ENCODE measurements at regions not wholly inside any gene's neighbourhood (a gene's known extent, or its start where the extent isn't known, plus 50 kb on each side); places are given as distances from the start of the nearest gene placed in this dataset.

DNA sequence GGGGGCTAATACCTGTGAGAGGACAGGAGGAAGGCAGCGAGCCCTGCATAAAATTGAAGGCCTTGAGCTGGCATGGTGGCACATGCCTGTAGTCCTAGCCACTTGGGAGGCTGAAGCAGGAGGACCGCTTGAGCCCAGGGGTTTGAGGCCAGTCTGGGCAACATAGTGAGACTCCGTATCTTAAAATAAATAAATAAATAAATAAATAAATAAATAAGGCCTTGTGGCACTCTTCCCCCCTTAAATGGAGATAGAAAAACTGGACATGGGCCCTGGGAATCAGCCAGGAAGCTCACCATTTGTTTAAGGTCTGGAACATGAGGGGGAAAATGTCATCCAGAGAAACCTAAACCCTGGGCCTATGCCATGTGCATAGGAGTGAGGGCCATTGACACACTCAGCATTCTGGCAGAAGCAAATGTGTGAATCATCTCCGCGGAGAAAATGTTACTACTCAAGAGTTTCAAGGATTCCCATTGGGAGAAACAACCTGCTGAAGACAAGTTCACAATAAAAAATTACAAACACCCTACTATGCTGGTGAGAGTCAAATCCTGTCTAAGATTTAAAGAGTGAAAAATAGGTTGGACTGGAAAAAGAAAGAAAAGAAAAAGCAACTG, 51.9 kb upstream of the UBR2 start:
- H3F3A ChIP-seq (replicated peaks; ENCODE audit: low read depth), result no peaks in the 10 kb centered on the region
- no peak overlapping the region for H3K27ac Mint-ChIP-seq
- no peaks in the 10 kb centered on the region for H3K36me3 Mint-ChIP-seq (ENCODE audit: low read depth)
- no peaks in the 10 kb centered on the region for H3K27me3 Mint-ChIP-seq (ENCODE audit: insufficient read depth, low read depth, poor library complexity)
- H3K4me3 ChIP-seq, result no peak overlapping the region
- TF ChIP-seq STAT1 (IDR thresholded peaks at IDR 0.05; ENCODE audit: unreplicated experiment) (no peak), NANOG (IDR thresholded peaks at IDR 0.05; ENCODE audit: borderline replicate concordance) (no peak), ZNF331 (CRISPR knock-in tag; IDR thresholded peaks at IDR 0.05; ENCODE audit: low read depth) (no peak), CREB1 (CRISPR knock-in tag; IDR thresholded peaks at IDR 0.05; ENCODE audit: low read depth) (no peak), CTCF (conservative IDR thresholded peaks at IDR 0.05; ENCODE audit: low read depth in 2 of 2) (no peak), POLR2AphosphoS5 (IDR thresholded peaks at IDR 0.05; ENCODE audit: low read depth) (no peak), ZNF114 (CRISPR knock-in tag; IDR thresholded peaks at IDR 0.05) (no peak), EZH2phosphoT487 (IDR thresholded peaks at IDR 0.05; ENCODE audit: unreplicated experiment) (no peak)
- TF ChIP-seq, protein P1, sequence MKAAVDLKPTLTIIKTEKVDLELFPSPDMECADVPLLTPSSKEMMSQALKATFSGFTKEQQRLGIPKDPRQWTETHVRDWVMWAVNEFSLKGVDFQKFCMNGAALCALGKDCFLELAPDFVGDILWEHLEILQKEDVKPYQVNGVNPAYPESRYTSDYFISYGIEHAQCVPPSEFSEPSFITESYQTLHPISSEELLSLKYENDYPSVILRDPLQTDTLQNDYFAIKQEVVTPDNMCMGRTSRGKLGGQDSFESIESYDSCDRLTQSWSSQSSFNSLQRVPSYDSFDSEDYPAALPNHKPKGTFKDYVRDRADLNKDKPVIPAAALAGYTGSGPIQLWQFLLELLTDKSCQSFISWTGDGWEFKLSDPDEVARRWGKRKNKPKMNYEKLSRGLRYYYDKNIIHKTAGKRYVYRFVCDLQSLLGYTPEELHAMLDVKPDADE (IDR thresholded peaks at IDR 0.05), result no peak
- TF ChIP-seq, protein P2, sequence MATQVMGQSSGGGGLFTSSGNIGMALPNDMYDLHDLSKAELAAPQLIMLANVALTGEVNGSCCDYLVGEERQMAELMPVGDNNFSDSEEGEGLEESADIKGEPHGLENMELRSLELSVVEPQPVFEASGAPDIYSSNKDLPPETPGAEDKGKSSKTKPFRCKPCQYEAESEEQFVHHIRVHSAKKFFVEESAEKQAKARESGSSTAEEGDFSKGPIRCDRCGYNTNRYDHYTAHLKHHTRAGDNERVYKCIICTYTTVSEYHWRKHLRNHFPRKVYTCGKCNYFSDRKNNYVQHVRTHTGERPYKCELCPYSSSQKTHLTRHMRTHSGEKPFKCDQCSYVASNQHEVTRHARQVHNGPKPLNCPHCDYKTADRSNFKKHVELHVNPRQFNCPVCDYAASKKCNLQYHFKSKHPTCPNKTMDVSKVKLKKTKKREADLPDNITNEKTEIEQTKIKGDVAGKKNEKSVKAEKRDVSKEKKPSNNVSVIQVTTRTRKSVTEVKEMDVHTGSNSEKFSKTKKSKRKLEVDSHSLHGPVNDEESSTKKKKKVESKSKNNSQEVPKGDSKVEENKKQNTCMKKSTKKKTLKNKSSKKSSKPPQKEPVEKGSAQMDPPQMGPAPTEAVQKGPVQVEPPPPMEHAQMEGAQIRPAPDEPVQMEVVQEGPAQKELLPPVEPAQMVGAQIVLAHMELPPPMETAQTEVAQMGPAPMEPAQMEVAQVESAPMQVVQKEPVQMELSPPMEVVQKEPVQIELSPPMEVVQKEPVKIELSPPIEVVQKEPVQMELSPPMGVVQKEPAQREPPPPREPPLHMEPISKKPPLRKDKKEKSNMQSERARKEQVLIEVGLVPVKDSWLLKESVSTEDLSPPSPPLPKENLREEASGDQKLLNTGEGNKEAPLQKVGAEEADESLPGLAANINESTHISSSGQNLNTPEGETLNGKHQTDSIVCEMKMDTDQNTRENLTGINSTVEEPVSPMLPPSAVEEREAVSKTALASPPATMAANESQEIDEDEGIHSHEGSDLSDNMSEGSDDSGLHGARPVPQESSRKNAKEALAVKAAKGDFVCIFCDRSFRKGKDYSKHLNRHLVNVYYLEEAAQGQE (IDR thresholded peaks at IDR 0.05; ENCODE audit: unreplicated experiment), result no peak
- TF ChIP-seq, protein P3, sequence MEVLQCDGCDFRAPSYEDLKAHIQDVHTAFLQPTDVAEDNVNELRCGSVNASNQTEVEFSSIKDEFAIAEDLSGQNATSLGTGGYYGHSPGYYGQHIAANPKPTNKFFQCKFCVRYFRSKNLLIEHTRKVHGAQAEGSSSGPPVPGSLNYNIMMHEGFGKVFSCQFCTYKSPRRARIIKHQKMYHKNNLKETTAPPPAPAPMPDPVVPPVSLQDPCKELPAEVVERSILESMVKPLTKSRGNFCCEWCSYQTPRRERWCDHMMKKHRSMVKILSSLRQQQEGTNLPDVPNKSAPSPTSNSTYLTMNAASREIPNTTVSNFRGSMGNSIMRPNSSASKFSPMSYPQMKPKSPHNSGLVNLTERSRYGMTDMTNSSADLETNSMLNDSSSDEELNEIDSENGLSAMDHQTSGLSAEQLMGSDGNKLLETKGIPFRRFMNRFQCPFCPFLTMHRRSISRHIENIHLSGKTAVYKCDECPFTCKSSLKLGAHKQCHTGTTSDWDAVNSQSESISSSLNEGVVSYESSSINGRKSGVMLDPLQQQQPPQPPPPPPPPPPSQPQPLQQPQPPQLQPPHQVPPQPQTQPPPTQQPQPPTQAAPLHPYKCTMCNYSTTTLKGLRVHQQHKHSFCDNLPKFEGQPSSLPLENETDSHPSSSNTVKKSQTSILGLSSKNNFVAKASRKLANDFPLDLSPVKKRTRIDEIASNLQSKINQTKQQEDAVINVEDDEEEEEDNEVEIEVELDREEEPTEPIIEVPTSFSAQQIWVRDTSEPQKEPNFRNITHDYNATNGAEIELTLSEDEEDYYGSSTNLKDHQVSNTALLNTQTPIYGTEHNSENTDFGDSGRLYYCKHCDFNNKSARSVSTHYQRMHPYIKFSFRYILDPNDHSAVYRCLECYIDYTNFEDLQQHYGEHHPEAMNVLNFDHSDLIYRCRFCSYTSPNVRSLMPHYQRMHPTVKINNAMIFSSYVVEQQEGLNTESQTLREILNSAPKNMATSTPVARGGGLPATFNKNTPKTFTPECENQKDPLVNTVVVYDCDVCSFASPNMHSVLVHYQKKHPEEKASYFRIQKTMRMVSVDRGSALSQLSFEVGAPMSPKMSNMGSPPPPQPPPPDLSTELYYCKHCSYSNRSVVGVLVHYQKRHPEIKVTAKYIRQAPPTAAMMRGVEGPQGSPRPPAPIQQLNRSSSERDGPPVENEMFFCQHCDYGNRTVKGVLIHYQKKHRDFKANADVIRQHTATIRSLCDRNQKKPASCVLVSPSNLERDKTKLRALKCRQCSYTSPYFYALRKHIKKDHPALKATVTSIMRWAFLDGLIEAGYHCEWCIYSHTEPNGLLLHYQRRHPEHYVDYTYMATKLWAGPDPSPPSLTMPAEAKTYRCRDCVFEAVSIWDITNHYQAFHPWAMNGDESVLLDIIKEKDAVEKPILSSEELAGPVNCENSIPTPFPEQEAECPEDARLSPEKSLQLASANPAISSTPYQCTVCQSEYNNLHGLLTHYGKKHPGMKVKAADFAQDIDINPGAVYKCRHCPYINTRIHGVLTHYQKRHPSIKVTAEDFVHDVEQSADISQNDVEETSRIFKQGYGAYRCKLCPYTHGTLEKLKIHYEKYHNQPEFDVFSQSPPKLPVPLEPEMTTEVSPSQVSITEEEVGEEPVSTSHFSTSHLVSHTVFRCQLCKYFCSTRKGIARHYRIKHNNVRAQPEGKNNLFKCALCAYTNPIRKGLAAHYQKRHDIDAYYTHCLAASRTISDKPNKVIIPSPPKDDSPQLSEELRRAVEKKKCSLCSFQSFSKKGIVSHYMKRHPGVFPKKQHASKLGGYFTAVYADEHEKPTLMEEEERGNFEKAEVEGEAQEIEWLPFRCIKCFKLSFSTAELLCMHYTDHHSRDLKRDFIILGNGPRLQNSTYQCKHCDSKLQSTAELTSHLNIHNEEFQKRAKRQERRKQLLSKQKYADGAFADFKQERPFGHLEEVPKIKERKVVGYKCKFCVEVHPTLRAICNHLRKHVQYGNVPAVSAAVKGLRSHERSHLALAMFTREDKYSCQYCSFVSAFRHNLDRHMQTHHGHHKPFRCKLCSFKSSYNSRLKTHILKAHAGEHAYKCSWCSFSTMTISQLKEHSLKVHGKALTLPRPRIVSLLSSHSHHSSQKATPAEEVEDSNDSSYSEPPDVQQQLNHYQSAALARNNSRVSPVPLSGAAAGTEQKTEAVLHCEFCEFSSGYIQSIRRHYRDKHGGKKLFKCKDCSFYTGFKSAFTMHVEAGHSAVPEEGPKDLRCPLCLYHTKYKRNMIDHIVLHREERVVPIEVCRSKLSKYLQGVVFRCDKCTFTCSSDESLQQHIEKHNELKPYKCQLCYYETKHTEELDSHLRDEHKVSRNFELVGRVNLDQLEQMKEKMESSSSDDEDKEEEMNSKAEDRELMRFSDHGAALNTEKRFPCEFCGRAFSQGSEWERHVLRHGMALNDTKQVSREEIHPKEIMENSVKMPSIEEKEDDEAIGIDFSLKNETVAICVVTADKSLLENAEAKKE (CRISPR knock-in tag; IDR thresholded peaks at IDR 0.05), result no peak
- no peaks in the 10 kb centered on the region for H3K9me2 ChIP-seq (ENCODE audit: insufficient read depth)
- H2AFZ ChIP-seq, result peak overlapping the region; percentile 40
- no peak for ATAC-seq
- H3K27ac ChIP-seq (ENCODE audit: low read depth), result no peak overlapping the region
- H3K36me3 ChIP-seq (ENCODE audit: insufficient read depth), result no peaks in the 10 kb centered on the region
- no peak overlapping the region for H3K4me3 Mint-ChIP-seq
- DNase-seq (ENCODE audit: low spot score), result no peak
- no peak overlapping the region for H3K4me2 ChIP-seq
- peaks cover 2% of the 10 kb centered on the region; the same call in 1 of the 3 replicates for H3K4me1 Mint-ChIP-seq
- H3K27me3 ChIP-seq (ENCODE audit: insufficient read depth), result no peaks in the 10 kb centered on the region
- H4K20me1 ChIP-seq (replicated peaks; ENCODE audit: insufficient read depth), result no peaks in the 10 kb centered on the region
- H3K79me2 ChIP-seq (replicated peaks; ENCODE audit: insufficient read depth), result no peaks in the 10 kb centered on the region
- no peaks in the 10 kb centered on the region for H3K9me3 Mint-ChIP-seq
- no peaks in the 10 kb centered on the region for H3K4me1 ChIP-seq (ENCODE audit: insufficient read depth)
